Activated naive CD8-positive, alpha-beta T cell treated with anti-CD3 and anti-CD28 coated beads, Interleukin-2, amount 10 ng/mL, durations not matched to agents 7 days and 5 days (primary cell): ENCODE measurements at regions not wholly inside any gene's neighbourhood (a gene's known extent, or its start where the extent isn't known, plus 50 kb on each side); places are given as distances from the start of the nearest gene placed in this dataset.

Experiments
- ATAC-seq: fragments of 150-1000 bp; cut with Tn5 transposase; one replicate; pipeline ENCODE4 v1.10.0; 2021; ENCODE audit warnings: low read depth, moderate library complexity
- POLR2A ChIA-PET: fragments of 350-600 bp; sonication (Branson Sonifier 250); formaldehyde crosslinking; loops from one replicate; lab custom pipeline; 2021; ENCODE audit warnings: antibody characterized with exemption; lab: Charles Lee
- DNase-seq: peaks from one replicate; pipeline ENCODE4 v3.0.0; 2021
- H3K27ac Mint-ChIP-seq: one replicate; pipeline ENCODE4 v1.8.0; 2022; ENCODE audit warnings: mild to moderate bottlenecking, mixed read lengths
- H3K27me3 Mint-ChIP-seq: one replicate; pipeline ENCODE4 v1.8.0; 2022; ENCODE audit warnings: mild to moderate bottlenecking, moderate library complexity, mixed read lengths
- H3K36me3 Mint-ChIP-seq: one replicate; pipeline ENCODE4 v1.8.0; 2021; ENCODE audit warnings: mild to moderate bottlenecking, mixed read lengths
- H3K4me1 Mint-ChIP-seq: one replicate; pipeline ENCODE4 v1.8.0; 2021; ENCODE audit warnings: mixed read lengths
- H3K4me3 Mint-ChIP-seq: one replicate; pipeline ENCODE4 v1.8.0; 2022; ENCODE audit warnings: mild to moderate bottlenecking, moderate library complexity, mixed read lengths
- H3K9me3 Mint-ChIP-seq: one replicate; pipeline ENCODE4 v1.8.0; 2021; ENCODE audit warnings: mixed read lengths

DNA sequence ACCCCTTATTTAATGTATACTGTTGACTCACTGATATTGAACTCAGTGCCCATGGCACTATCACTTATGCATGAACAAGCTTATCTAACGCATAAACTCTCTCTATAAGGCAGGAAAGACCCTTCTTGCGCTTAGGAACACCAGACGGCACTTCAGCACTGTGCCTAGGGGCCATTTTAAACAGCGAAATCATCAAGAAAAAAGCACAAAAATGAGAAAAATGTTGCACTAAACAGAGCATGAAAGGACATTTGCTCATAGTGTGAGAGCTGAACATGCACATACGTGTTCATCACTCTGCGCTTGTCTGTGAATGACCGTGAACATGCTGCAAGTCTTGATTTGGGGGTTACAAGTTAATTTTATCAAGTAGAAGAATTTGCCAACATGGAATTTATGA, 109.6 kb downstream of the WDR11 start:
- H3K9me3 Mint-ChIP-seq, result no peaks in the 10 kb centered on the region
- no peak overlapping the region for H3K27ac Mint-ChIP-seq
- peaks cover 4% of the 10 kb centered on the region for H3K27me3 Mint-ChIP-seq
- no peak overlapping the region for H3K4me3 Mint-ChIP-seq
- ATAC-seq (no peak), DNase-seq (no peak)
- no peaks in the 10 kb centered on the region for H3K4me1 Mint-ChIP-seq
- H3K36me3 Mint-ChIP-seq, result no peaks in the 10 kb centered on the region
- POLR2A ChIA-PET, result no interaction called here

GRCh38 chr10:120961795-120962755, 110.9 kb downstream of the WDR11 start:
- Mint-ChIP-seq H3K4me3 (no peak overlapping the region), H3K4me1 (no peaks in the 10 kb centered on the region), H3K27me3 (peaks cover 4% of the 10 kb centered on the region)

DNA sequence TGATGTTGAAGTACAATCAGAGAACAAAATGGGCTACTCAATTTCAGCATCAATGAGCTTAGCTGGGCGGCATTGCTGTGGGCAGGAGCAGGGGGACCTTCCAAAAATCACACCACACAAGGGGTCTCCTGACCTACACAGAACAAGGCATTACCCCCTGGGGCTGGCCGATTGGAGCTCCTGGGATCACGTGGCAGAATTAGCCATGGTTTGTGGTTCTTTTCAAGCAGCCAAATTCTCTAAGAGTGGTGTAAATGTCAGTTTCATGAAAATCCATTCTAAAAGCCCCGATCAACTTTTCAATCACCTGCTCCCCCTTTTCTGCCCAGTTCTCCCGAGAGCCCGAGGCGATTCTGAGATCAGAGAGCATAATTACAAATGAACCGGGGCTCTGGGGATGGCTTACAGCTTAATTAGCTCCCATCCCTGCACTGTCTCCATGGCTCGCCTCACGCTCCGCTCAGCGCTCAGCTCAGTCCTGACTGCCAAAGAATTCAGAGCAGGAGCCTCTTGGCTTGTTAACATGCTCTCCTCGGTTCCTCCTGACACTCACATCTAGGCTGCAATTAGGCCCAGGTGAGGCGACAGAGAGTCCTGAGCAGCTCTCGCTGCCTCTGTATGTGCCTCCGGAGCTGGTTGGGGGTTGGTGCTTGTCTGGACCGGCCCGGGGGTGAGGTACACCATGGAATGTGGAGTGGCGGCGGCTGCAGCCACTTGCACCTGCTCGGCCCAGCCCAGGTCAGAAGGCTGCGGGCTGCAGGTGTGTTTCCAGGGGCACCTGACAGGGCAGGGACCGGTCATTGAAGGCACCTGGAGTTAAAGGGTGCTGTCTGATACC, 111.8 kb downstream of the WDR11 start:
- H3K4me1 Mint-ChIP-seq, result no peaks in the 10 kb centered on the region
- H3K4me3 Mint-ChIP-seq, result no peak overlapping the region
- H3K27ac Mint-ChIP-seq, result no peak overlapping the region
- no peaks in the 10 kb centered on the region for H3K36me3 Mint-ChIP-seq
- POLR2A ChIA-PET, result no interaction called here
- H3K27me3 Mint-ChIP-seq, result peaks cover 4% of the 10 kb centered on the region
- H3K9me3 Mint-ChIP-seq, result no peaks in the 10 kb centered on the region
- no peak for DNase-seq
- no peak for ATAC-seq

More at GRCh38 chr10:120961795-120962755, 110.9 kb downstream of the WDR11 start:
- POLR2A ChIA-PET, result no interaction called here
- no peaks in the 10 kb centered on the region for H3K9me3 Mint-ChIP-seq
- H3K27ac Mint-ChIP-seq, result no peak overlapping the region
- no peaks in the 10 kb centered on the region for H3K36me3 Mint-ChIP-seq
- no peak for DNase-seq
- ATAC-seq, result no peak

- ATAC-seq, result no peak
- H3K9me3 Mint-ChIP-seq, result no peaks in the 10 kb centered on the region
Measured at GRCh38 chr10:120963594-120964220, 112.5 kb downstream of the WDR11 start.

GRCh38 chr10:120966657-120967045, 115.5 kb downstream of the WDR11 start:
- no peak overlapping the region for H3K27ac Mint-ChIP-seq
- H3K27me3 Mint-ChIP-seq, result peaks cover 4% of the 10 kb centered on the region
- H3K4me3 Mint-ChIP-seq, result no peak overlapping the region
- no peaks in the 10 kb centered on the region for H3K36me3 Mint-ChIP-seq
- POLR2A ChIA-PET, result no interaction called here
- H3K9me3 Mint-ChIP-seq, result peaks cover 1% of the 10 kb centered on the region
- no peaks in the 10 kb centered on the region for H3K4me1 Mint-ChIP-seq
- ATAC-seq (no peak), DNase-seq (no peak)

More at GRCh38 chr10:120963594-120964220, 112.5 kb downstream of the WDR11 start:
- H3K27me3 Mint-ChIP-seq, result peaks cover 4% of the 10 kb centered on the region
- H3K4me3 Mint-ChIP-seq, result no peak overlapping the region
- no peaks in the 10 kb centered on the region for H3K4me1 Mint-ChIP-seq
- POLR2A ChIA-PET, result no interaction called here
- H3K36me3 Mint-ChIP-seq, result no peaks in the 10 kb centered on the region
- DNase-seq, result no peak
- H3K27ac Mint-ChIP-seq, result no peak overlapping the region

- ATAC-seq (no peak), DNase-seq (no peak)
- Mint-ChIP-seq H3K9me3 (peaks cover 1% of the 10 kb centered on the region), H3K4me3 (no peak overlapping the region), H3K27ac (no peak overlapping the region), H3K36me3 (no peaks in the 10 kb centered on the region), H3K4me1 (no peaks in the 10 kb centered on the region), H3K27me3 (no peaks in the 10 kb centered on the region)
- POLR2A ChIA-PET, result no interaction called here
Measured at GRCh38 chr10:120969219-120969645, 118.1 kb downstream of the WDR11 start.

DNA sequence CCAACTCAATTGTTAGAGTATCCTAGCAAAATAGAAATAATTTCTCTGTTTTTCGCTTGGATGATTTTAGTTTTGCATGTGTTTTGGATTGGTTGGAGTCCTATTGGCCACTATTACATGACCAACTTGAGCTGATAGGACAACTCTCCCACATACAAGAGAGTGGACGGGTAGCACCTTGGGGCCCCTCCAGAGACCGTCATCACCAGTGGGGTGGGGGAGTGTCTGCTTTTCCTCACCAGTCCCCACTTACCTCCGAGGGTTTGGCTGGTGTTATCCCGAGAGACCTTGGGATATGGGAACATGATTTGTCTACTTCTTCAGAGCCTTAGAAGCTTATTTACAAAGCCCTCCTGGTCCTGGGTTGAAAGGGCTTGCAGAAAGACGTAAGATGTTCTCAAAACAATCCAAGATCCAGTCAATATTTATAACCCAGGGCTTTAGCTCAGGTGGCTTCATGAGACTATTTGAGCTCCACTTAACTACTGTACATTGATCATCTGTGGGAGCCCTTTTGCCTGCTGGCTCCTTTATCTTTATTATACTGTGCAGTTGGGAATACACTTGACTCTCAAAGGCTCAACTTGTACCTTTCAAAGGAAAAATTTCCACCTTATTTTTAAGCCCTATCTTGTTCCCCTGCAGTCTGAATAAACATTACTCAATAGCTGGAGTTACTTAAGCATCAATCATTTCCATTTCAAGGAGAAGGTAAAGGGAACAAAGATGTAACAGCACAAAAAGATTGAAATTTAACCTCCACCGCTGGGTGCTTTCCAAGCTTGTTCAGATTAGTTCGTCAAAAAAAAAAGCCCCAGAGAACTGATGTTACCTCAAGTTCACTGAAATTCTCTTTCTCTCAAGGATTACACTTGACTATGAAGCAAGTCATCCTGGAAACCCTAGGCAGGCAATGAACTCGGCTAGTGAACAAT, 119.7 kb downstream of the WDR11 start:
- Mint-ChIP-seq H3K27me3 (peaks cover 4% of the 10 kb centered on the region), H3K4me3 (no peak overlapping the region), H3K9me3 (peaks cover 1% of the 10 kb centered on the region), H3K27ac (no peak overlapping the region), H3K4me1 (no peaks in the 10 kb centered on the region), H3K36me3 (no peaks in the 10 kb centered on the region)
- no peak for ATAC-seq
- POLR2A ChIA-PET, result no interaction called here
- DNase-seq, result no peak

DNA sequence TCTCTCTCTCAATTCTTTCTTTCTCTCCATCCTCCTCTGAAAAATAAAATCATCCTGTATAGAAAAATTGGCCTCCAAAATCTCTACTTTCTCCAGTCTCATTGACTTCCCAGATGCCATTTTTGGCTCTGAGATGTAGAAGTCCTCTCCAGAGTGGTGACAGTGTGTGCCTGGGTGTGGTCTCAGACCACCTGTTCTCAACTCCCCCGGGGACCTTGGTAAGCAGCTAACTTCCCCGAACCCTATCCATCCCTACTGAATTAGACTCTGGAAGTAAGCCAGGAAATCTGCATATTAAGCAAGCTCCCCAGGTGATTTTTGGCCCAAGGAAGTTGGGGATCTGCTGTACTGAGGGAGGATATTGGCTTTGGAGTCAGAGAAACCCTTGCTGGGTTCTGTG, 120.5 kb downstream of the WDR11 start:
- no peak for DNase-seq
- no peak overlapping the region for H3K4me3 Mint-ChIP-seq
- POLR2A ChIA-PET, result no interaction called here
- no peak for ATAC-seq
- no peak overlapping the region for H3K27ac Mint-ChIP-seq
- no peaks in the 10 kb centered on the region for H3K4me1 Mint-ChIP-seq
- H3K36me3 Mint-ChIP-seq, result no peaks in the 10 kb centered on the region
- H3K27me3 Mint-ChIP-seq, result peaks cover 5% of the 10 kb centered on the region
- peaks cover 1% of the 10 kb centered on the region for H3K9me3 Mint-ChIP-seq

GRCh38 chr10:120972259-120972658, 121.1 kb downstream of the WDR11 start:
- peaks cover 5% of the 10 kb centered on the region for H3K27me3 Mint-ChIP-seq
- DNase-seq, result no peak
- H3K4me3 Mint-ChIP-seq, result no peak overlapping the region
- H3K36me3 Mint-ChIP-seq, result no peaks in the 10 kb centered on the region
- POLR2A ChIA-PET, result no interaction called here
- H3K9me3 Mint-ChIP-seq, result peaks cover 1% of the 10 kb centered on the region
- ATAC-seq, result no peak
- no peaks in the 10 kb centered on the region for H3K4me1 Mint-ChIP-seq
- no peak overlapping the region for H3K27ac Mint-ChIP-seq

DNA sequence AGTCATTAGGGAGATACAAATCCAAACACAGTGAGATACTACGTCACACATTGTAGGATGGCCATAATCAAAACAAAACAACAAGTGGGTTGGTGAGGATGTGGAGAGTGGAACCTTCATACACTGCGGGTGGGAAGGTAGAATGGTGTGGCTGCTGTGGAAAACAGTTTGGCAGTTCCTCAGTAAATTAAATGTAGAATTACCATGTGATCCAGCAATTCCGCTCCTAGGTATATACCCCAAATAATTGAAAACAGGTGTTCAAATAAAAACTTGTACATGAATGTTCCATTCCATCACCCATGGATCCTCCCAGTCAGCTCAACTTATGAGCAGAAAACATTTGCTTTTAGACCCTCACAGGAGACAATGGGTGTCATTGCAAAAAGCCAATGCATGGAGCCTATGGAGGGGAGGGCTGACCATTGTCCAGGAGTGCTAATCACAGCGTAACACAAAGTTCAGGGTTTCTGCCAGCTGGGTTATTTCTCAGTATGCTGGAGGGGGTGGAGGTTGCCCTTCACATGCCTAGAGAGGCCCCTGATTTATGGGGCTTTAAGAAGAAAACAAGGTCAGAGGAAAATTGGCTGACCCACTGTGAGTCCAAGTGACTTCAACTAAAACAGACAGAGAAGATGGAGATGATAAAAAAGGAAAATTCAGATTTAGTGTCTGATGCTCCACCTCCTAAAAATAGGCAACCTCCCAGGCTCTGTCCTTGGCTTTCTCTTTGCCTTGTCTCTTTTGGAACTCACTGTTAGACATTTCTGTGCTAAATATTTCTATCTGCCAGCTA, 124.1 kb downstream of the WDR11 start:
- H3K27ac Mint-ChIP-seq, result no peak overlapping the region
- peaks cover 25% of the 10 kb centered on the region for H3K27me3 Mint-ChIP-seq
- H3K9me3 Mint-ChIP-seq, result no peaks in the 10 kb centered on the region
- ATAC-seq, result no peak
- POLR2A ChIA-PET, result no interaction called here
- H3K4me3 Mint-ChIP-seq, result no peak overlapping the region
- no peaks in the 10 kb centered on the region for H3K36me3 Mint-ChIP-seq
- H3K4me1 Mint-ChIP-seq, result no peaks in the 10 kb centered on the region
- no peak for DNase-seq

GRCh38 chr10:120975868-120976225, 124.7 kb downstream of the WDR11 start:
- DNase-seq, result no peak
- H3K4me1 Mint-ChIP-seq, result no peaks in the 10 kb centered on the region
- H3K27me3 Mint-ChIP-seq, result peaks cover 28% of the 10 kb centered on the region
- H3K27ac Mint-ChIP-seq, result no peak overlapping the region
- POLR2A ChIA-PET, result no interaction called here
- H3K36me3 Mint-ChIP-seq, result no peaks in the 10 kb centered on the region
- H3K4me3 Mint-ChIP-seq, result no peak overlapping the region
- no peaks in the 10 kb centered on the region for H3K9me3 Mint-ChIP-seq
- ATAC-seq, result no peak

DNA sequence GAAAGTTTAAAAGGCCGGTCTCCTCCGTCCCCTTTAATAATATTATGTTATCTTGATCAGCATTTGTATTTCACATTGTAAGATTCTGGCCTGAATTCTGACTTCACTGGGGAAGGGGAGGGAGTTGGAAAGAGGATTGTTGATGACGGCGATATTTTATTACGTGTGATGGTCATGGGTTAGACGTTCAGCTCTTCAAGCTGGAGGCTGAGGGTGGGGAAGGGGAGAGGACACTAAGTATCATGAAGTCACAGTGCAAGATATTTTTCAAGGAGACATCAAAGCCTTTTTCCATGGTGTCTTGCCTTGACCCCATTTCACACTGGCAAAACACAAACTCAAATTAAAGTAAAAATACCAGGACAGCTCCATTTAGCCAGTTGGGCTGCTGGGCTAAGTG, 126.7 kb downstream of the WDR11 start:
- Mint-ChIP-seq H3K9me3 (no peaks in the 10 kb centered on the region), H3K36me3 (no peaks in the 10 kb centered on the region), H3K4me3 (no peak overlapping the region), H3K4me1 (no peaks in the 10 kb centered on the region), H3K27ac (no peak overlapping the region), H3K27me3 (peaks cover 33% of the 10 kb centered on the region)
- POLR2A ChIA-PET, result no interaction called here
- no peak for ATAC-seq
- no peak for DNase-seq
